HG02798 (cell line): ENCODE measurements at regions not wholly inside any gene's neighbourhood (a gene's known extent, or its start where the extent isn't known, plus 50 kb on each side); places are given as distances from the start of the nearest gene placed in this dataset.

ENCODE experiments used
- ATAC-seq: cut with Tn5 transposase; IDR thresholded peaks from one replicate; pipeline ENCODE4 v1.9.1; 2021; ENCODE audit warnings: mild to moderate bottlenecking; ENCODE audit not compliant: unreplicated experiment, poor library complexity

DNA sequence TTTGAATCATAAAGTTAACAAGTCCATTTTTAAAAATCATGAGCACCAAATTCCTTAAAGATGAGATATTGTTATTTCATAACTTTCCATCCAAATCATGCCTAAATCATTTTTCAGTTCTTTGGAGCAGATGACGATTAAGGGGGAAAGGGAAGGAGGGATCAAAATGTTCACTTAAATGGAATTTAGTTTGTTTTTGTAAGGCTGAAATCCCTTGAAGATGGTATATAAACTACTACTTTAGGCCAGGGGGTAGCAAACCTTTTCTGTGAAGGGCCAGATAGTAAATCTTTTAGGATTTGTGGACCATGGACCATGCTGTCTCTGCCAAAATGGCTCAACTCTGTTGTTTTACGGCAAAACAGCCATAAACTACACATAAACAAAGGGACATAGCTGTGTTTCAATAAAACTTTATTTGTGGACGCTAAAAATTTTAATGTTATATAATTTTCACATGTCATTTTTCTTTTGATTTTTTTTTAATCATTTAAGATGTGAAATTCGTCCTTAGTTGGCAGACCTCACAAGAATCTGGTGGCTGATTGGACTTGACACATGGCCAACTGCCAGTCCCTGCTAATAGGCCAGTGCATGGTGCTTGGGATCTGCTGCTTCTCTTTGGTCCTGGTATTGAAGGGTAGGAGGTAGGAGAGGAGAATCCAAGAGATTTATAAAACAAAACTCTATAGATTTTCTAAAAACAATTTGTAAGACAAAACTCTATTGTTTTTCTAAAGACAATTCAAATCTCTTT, 52.0 kb upstream of the RTN4 start:
- ATAC-seq: no peak

DNA sequence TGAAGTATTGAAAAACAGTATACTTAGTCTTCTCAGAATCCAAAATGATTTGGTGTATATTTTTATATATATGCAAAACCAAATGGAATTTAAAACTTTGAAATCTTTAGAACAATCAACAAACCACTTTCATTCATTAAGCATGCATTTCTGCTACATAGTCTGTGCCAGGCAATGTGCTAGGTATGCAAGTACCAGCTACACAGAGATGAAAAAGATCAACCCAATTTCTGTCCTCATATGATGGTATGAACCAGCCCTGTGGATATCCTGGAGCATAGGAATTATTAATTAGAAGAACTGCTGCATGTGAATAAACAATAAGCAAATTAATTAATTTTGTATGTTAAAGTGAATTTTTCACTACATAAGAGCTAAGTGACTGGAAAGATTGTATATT, 51.2 kb upstream of the RTN4 start:
- ATAC-seq: no peak

DNA sequence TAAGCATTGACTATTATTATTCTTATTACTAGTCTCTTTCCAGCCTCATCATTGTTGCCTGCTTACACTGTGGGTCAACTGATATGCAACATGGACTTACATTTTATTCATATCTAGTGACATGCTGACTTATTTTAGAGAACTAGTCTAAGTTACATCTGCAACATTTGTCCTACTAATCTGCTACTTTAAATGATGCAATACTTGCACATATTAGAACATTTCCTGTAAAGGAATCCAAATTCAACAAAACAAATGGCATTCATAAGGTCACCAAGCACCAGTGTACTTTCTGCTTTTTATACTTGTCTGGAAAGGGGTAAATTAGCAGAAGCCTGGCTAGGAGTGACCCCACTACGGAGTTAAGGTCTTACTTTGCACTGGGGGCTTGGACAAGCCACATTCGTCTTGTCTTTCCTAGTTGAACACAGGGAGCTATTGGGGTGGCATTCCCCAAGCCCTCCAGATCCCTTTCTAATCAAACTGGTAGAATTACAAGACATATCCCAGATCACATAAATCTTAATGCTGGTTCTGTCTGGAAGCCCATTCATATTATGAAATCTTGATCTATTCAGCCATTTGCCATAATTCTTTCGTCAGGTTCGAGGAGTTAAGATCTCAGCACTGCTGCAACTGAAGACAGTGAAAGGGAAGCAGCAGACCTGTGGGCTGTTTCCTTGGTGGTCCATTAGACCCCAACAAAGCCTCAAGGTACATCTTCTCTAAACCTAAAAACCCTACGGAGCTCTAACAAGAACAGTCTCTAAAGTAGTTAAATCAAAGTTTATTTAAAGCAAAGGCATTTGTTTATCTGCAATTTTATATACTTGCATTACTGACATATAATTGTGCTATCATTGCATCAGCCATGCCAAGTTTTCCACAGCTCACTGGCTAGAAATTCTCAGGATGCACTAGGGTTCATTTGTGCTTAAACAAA, 49.9 kb upstream of the RTN4 start:
- no peak for ATAC-seq
